Kidney (tissue), 13 donors: ENCODE measurements at regions not wholly inside any gene's neighbourhood (a gene's known extent, or its start where the extent isn't known, plus 50 kb on each side); places are given as distances from the start of the nearest gene placed in this dataset.

Experiments used
- DNase-seq, 5 donors: peaks; one replicate each; pipeline ENCODE4 v3.0.0-alpha.2; 2013 to 2020
- FAIRE-seq: peaks from 2 replicates; lab custom pipeline; 2012; peaks lifted over from hg19 to GRCh38; lab: Jason Lieb, UNC
- H3K27ac ChIP-seq, 2 donors: one replicate each; pipeline ENCODE4 v1.7.0; 2013; ENCODE audit warnings: low read depth in 2 of 2, low read length in 2 of 2, inconsistent platforms in 1 of 2
- H3K27me3 ChIP-seq: one replicate; pipeline ENCODE4 v1.7.1; 2013; ENCODE audit warnings: low read length, inconsistent platforms; ENCODE audit not compliant: control insufficient read depth, insufficient read depth
- H3K36me3 ChIP-seq, 3 donors: one replicate each; pipeline versions ENCODE4 v1.7.0 to v1.7.1; 2013; ENCODE audit warnings: low read length in 3 of 3, control low read depth in 1 of 3, inconsistent platforms in 1 of 3; ENCODE audit not compliant: insufficient read depth in 3 of 3, control insufficient read depth in 2 of 3
- H3K4me1 ChIP-seq, 3 donors: one replicate each; pipeline versions ENCODE4 v1.7.0 to v1.7.1; 2013; ENCODE audit warnings: low read length in 3 of 3, inconsistent platforms in 1 of 3, low read depth in 1 of 3; ENCODE audit not compliant: control insufficient read depth in 2 of 3, insufficient read depth in 2 of 3
- H3K4me3 ChIP-seq, 3 donors: one replicate each; pipeline versions ENCODE4 v1.7.0 to v1.8.1; 2013; ENCODE audit warnings: low read length in 3 of 3, control low read depth in 1 of 3, inconsistent platforms in 1 of 3
- H3K9ac ChIP-seq, 3 donors: one replicate each; pipeline versions ENCODE4 v1.7.0 to v1.7.1; 2013; ENCODE audit warnings: low read length in 3 of 3, control low read depth in 1 of 3, inconsistent platforms in 1 of 3
- H3K9me3 ChIP-seq, 3 donors: one replicate each; pipeline versions ENCODE4 v1.7.0 to v1.7.1; 2013; ENCODE audit warnings: low read length in 3 of 3, control low read depth in 1 of 3, inconsistent platforms in 1 of 3; ENCODE audit not compliant: control insufficient read depth in 2 of 3, insufficient read depth in 1 of 3
- CTCF ChIP-seq: IDR thresholded peaks from 3 replicates; pipeline ENCODE4 v1.5.1; 2012; ENCODE audit warnings: mild to moderate bottlenecking, moderate library complexity, borderline replicate concordance; ENCODE audit not compliant: insufficient read depth; ENCODE audit errors: extremely low read depth
- intact Hi-C: fragments of 100-400 bp; cut with DNase I; formaldehyde crosslinking; loops from one replicate; pipeline ENCODE4 v1.11.1; 2022
- donor health status: control.
- donor health status: control.
- donor health status: control.
- donor health status: control.
- donor health status: control.
- donor health status: DM: yes; HTN: yes; CAD: no.
- donor health status: Normal renal cell carcinoma (clear cell type).

DNA sequence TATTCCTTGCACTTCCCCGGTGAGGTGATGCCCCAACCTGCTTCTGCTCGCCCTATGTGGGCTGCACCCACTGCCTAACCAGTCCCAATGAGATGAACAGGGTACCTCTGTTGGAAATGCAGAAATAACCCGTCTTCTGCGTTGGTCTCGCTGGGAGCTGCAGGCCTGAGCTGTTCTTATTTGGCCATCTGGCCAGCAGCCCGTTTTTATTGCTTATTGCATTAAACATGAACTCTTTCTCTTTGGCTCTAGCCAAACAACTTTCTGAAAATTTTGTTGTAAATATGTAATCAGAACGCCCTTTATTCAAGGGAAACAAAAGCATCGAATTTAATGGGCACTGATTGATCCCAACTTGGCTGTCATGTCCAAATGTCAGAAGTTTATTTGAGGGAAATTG, 124.7 kb upstream of the FTMT start:
- no peaks in the 10 kb centered on the region for H3K9me3 ChIP-seq
- no peak for TF ChIP-seq CTCF
- no peaks in the 10 kb centered on the region for H3K4me1 ChIP-seq
- DNase-seq (no peak), FAIRE-seq (no peak)
- intact Hi-C loops, result no loop called here
- H3K27me3 ChIP-seq, result no peaks in the 10 kb centered on the region
- no peaks in the 10 kb centered on the region for H3K36me3 ChIP-seq
- H3K27ac ChIP-seq, result no peak overlapping the region
- no peak overlapping the region for H3K4me3 ChIP-seq
- H3K9ac ChIP-seq, result no peak overlapping the region

GRCh38 chr5:121731377-121731776, 120.3 kb upstream of the FTMT start:
- no peak overlapping the region for H3K9ac ChIP-seq

GRCh38 chr5:121735618-121736017, 116.1 kb upstream of the FTMT start:
- intact Hi-C loops, result no loop called here
- FAIRE-seq (no peak), DNase-seq (no peak)
- no peaks in the 10 kb centered on the region for H3K27me3 ChIP-seq
- peaks cover 0 to 3% (median 0%) of the 10 kb centered on the region in 3 donors for H3K9me3 ChIP-seq
- H3K4me3 ChIP-seq, result no peak overlapping the region
- TF ChIP-seq CTCF, result no peak
- no peak overlapping the region for H3K9ac ChIP-seq
- no peaks in the 10 kb centered on the region for H3K4me1 ChIP-seq
- H3K27ac ChIP-seq, result no peak overlapping the region
- no peaks in the 10 kb centered on the region for H3K36me3 ChIP-seq

More at GRCh38 chr5:121731377-121731776, 120.3 kb upstream of the FTMT start:
- Histone ChIP-seq H3K4me3 (no peak overlapping the region), H3K9me3 (peaks cover 0 to 3% (median 0%) of the 10 kb centered on the region in 3 donors), H3K4me1 (no peaks in the 10 kb centered on the region), H3K27me3 (no peaks in the 10 kb centered on the region), H3K36me3 (no peaks in the 10 kb centered on the region), H3K27ac (no peak overlapping the region)
- no peak for TF ChIP-seq CTCF
- DNase-seq (no peak), FAIRE-seq (no peak)
- intact Hi-C loops, result no loop called here

DNA sequence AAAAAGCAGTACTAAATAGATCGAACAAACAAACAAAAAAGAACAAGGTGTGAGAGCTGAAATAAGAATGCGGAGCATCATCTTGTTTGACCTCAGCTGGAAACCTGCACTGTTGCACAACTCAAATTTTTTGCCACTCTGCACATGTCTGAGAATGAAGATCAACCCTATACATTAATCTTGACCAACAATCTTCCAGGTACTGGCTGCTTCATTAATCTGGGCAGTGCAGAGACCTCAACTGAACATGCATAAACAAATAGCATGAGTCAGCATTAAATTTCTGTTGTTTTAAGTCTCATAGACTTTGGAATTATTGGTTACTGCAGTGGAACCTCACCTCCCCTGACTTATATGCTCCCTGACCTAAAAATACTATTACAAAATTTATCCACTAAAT, 114.6 kb upstream of the FTMT start:
- FAIRE-seq, result no peak
- TF ChIP-seq CTCF, result no peak

More for the DNA sequence above, 114.6 kb upstream of the FTMT start:
- peaks cover 0 to 3% (median 0%) of the 10 kb centered on the region in 3 donors for H3K9me3 ChIP-seq
- no peaks in the 10 kb centered on the region for H3K4me1 ChIP-seq
- intact Hi-C loops, result no loop called here
- H3K27me3 ChIP-seq, result no peaks in the 10 kb centered on the region
- no peaks in the 10 kb centered on the region for H3K36me3 ChIP-seq
- H3K4me3 ChIP-seq, result no peak overlapping the region
- DNase-seq, result no peak
- no peak overlapping the region for H3K27ac ChIP-seq
- H3K9ac ChIP-seq, result no peak overlapping the region
